ENCODE measurements at regions not wholly inside any gene's neighbourhood (a gene's known extent, or its start where the extent isn't known, plus 50 kb on each side); places are given as distances from the start of the nearest gene placed in this dataset.

GRCh38 chr12:115740586-115741155 lies 536.8 kb downstream of the MED13L start:
- no peak for TF ChIP-seq CTCF (IDR thresholded peaks at IDR 0.05; ENCODE audit: extremely low read depth, missing control alignments)
- DNase-seq (ENCODE audit: low spot score): no peak

- TF ChIP-seq CTCF (IDR thresholded peaks at IDR 0.05; ENCODE audit: extremely low read depth, missing control alignments): no peak
- no peak for DNase-seq (ENCODE audit: low spot score)
Measured at GRCh38 chr12:115737895-115738294, 539.6 kb downstream of the MED13L start.

- no peak for TF ChIP-seq CTCF (IDR thresholded peaks at IDR 0.05; ENCODE audit: extremely low read depth, missing control alignments)
- no peak for DNase-seq (ENCODE audit: low spot score)
Measured at GRCh38 chr12:115736360-115736759, 541.1 kb downstream of the MED13L start.

- TF ChIP-seq CTCF (IDR thresholded peaks at IDR 0.05; ENCODE audit: extremely low read depth, missing control alignments): no peak
- DNase-seq (ENCODE audit: low spot score): no peak
Measured at GRCh38 chr12:115730975-115731541, 546.4 kb downstream of the MED13L start.

GRCh38 chr12:115726691-115727090 lies 550.8 kb downstream of the MED13L start:
- DNase-seq (ENCODE audit: low spot score): no peak
- no peak for TF ChIP-seq CTCF (IDR thresholded peaks at IDR 0.05; ENCODE audit: extremely low read depth, missing control alignments)

GRCh38 chr12:115722181-115722580 lies 555.3 kb downstream of the MED13L start:
- DNase-seq (ENCODE audit: low spot score): no peak
- TF ChIP-seq CTCF (IDR thresholded peaks at IDR 0.05; ENCODE audit: extremely low read depth, missing control alignments): no peak

GRCh38 chr12:115716551-115716950 lies 560.9 kb downstream of the MED13L start:
- no peak for DNase-seq (ENCODE audit: low spot score)
- TF ChIP-seq CTCF (IDR thresholded peaks at IDR 0.05; ENCODE audit: extremely low read depth, missing control alignments): no peak

Data from GM20000 (cell line).